GM18498 (cell line): ENCODE measurements at regions not wholly inside any gene's neighbourhood (a gene's known extent, or its start where the extent isn't known, plus 50 kb on each side); places are given as distances from the start of the nearest gene placed in this dataset.
"Not testable (repeated sequence)": the region's sequence is repeated elsewhere in the genome, so short reads cannot be mapped to it uniquely, and the experiment has no call there.

Experiments
- ATAC-seq: cut with Tn5 transposase; IDR thresholded peaks from one replicate; pipeline ENCODE4 v1.9.1; 2021; ENCODE audit warnings: mild to moderate bottlenecking, moderate library complexity; ENCODE audit not compliant: unreplicated experiment

DNA sequence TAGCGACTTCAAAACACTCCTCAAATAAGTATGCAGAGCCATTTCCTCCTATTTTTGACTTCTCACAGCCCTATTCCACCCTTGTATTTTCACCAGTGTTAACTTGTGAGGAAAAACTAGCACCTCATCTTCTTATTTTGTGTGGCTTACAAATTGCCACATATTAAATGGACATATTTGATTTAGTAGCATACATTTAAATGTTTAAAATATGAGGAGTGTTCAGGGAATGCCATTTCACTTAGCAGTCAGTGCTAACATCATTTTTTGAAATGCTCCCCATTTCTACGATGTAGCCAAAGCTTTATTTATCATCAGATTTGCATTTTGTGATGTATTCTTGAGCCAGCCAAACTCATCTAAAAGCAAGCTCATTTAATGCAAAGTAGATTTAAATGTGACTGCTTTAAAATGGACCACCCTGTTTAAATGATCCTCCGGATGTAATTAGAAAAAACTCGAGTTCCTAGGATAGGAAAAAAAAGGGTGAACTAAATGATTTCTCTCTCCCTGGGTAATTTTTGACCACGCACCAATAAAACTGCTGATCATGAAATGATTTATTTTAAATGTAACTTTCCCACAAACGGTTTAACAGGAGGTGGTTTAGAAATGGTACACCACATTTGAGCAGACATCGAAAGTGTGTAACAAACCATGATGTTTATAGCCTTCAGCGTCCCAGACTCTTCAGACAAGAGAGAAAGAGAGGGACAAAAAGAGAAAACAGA is 172.6 kb downstream of the CD83 start:
- ATAC-seq, result no peak

DNA sequence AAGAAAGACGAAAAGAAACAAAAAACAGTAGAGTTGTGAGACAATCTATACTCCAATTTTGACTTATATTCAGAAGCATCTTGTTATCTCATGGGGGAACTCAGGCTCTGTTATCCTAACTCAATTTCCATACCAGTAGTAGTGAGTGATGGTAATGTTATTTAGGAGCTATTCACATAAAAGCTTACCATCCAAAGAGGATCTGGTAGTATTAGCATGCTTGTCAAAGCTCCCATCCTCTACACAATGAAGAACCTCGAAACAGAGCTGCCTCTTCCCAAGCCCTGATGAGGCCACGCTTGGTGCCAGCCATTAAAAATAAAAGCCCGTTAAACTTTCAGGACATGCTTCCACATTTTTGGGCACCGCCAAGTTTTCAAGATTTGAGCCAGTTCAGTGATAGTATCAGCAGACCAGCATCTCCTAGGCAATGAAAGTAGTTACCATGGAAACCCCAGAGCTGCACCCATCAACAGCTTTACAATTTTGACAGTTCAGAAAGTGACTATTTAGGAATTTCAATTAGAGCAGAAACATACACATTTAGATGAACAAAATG is 173.3 kb downstream of the CD83 start:
- ATAC-seq, result no peak

DNA sequence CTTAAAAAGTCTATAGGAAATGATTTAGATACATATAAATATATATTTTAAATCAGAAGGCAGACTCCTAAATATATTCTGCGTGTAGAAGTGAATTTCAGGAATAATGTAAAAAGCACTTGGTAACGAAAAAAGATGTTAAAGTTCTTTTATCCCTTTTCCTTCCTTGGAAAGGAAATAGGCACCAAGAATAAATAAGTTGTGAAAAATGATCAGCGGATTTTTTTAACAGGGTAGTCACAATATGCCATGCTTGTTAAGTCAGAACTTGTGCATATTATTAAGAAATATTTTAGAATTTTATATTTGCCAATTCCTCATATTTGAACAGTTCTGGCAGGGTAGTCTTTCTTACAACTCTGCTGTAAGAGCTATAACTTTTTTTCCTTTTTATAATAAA is 173.8 kb downstream of the CD83 start:
- ATAC-seq, result no peak

DNA sequence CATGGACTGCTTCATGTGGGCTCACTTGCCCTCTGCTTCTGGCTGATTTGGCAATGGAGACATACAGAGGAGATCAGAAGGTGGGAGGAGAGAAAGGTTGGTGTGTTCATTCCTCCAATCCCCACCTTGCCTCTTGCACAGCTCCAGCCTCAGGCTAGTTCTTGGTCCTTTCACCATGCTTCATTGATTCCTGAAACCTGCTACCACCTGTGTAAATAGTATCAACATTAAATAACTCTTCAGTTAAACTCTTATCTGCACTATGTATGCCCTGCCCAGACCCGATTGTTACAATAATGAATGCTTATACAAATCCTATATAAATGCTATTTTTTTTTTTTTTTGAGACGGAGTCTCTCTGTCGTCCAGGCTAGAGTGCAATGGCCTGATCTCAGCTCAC is 174.5 kb downstream of the CD83 start:
- no peak for ATAC-seq

DNA sequence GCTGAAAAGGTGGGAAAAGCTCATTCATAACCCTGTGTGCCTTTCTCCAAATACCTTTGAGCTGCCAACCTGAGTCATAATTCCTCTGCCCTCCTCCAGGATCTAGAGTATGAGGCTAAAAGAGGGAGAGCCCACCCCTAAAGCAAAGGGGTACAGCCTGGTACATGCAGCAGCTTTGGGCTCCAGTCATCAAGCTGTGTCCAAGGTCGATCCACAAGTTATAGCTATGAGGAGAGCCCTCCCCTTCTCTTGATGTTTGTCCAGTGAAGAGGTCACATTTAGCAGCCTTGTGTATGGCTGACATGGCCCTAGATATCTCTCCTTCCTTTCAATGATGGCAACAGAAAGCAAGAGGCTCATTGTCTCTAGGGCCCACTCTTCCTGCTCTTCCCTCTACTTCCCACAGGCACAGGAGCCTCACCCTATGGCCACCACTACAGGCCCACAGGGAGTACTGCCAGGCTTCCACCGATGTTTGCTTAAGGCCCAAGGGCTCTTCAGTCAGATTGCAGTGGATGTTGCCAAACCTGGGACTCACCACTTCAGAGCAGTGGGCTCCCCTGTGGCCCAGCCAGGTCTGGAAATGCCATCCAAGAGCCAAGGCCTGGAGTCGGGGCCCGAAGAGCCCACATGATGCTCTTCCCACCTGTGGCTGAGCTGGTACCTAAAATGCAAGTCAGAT is 176.8 kb downstream of the CD83 start:
- ATAC-seq, result no peak

- ATAC-seq, result not testable (repeated sequence)
Measured at GRCh38 chr6:14296698-14297097, 179.1 kb downstream of the CD83 start.

DNA sequence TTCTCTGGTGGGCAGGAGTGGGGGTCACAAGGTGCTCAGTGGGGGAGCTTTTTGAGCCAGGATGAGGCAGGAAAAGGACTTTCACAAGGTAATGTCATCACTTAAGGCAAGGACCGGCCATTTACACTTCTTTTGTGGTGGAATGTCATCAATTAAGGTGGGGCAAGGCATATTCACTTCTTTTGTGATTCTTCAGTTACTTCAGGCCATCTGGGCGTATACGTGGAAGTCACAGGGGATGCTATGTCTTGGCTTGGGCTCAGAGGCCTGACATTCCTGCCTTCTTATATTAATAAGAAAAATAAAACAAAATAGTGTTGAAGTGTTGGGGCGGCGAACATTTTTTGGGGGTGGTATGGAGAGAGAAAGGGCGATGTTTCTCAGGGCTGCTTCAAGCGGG is 179.5 kb downstream of the CD83 start:
- not testable (repeated sequence) for ATAC-seq

GRCh38 chr6:14300189-14300588 is 182.6 kb downstream of the CD83 start:
- not testable (repeated sequence) for ATAC-seq

DNA sequence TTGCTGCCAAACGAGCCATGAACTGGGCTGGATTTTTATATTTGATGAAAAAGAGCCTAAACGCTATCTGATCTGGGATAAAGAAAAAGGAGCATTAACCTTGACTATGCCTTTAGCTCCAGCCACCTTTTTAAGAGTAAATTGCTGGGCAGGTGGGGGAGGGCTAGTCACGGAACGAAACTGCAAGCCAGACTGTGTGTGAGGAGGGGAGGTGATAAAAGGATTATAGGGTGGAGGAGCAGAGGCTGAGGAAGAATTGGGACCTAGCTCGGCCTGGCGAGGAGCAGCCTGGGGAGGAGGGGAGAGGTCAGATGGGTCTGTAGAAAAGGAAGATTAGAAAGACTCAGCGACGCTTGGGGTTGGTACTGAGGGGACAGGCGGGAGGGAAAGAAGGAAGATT is 183.1 kb downstream of the CD83 start:
- not testable (repeated sequence) for ATAC-seq

GRCh38 chr6:14301477-14301876 is 183.9 kb downstream of the CD83 start:
- ATAC-seq, result not testable (repeated sequence)

GRCh38 chr6:14305131-14305530 is 187.6 kb downstream of the CD83 start:
- no peak for ATAC-seq

DNA sequence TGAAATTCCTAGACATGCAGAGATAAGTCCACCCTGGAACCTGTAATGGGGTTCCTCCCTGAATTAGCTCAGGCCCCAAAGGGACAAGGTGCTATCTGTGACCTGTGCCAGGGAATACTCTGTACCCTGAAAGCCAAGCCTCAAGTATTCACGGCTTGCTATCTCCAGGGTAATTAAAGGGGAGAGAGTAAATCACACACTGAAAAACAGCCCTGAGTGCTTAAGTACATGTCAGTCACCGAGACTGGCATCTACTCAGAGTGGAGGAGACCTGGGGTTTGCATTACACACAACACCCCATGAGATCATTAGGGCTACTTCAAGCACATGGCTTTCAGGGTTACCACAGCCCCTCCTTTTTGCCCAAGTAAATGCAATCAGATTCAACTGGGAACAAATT is 188.1 kb downstream of the CD83 start:
- no peak for ATAC-seq

DNA sequence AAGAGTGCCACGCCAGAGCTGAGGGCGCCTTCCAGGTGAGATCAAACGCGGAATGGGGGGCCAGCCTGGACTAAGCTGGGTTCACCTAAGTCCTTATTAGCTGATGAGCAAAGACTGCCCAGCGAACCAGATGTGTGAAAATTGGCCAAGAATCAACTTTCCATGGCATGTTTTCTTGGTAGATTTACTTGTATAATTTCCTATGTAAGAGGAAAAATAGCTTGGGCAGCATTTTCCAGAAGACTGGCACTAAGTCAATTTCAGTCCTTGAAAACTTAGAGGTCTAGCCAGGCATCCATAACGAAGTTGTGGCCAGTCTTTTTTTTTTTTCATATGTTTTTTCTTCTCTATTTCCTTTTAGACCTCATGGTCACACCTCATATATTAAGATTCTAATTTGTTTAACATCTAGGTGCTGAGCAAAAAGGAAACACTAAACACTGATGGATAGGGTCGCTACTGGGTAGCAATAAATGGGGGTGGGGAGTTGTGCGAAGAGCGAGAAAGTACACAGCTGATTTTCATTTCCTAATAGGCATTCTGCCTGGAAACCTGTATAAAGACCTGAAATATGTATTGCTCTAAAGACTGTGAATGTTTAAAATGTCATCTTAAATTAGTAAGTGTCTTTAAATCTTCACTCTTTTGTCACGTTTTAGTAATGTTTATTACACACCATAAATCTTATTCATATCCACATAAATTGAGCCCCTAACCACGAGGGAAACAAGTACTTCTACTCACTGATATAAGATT is 188.8 kb downstream of the CD83 start:
- ATAC-seq, result no peak

GRCh38 chr6:14309516-14309915 is 191.9 kb downstream of the CD83 start:
- ATAC-seq, result no peak

- ATAC-seq, result no peak
Measured at GRCh38 chr6:14309951-14310445, 192.4 kb downstream of the CD83 start.

- ATAC-seq, result no peak
Measured at GRCh38 chr6:14310960-14311359, 193.4 kb downstream of the CD83 start.

- ATAC-seq, result peak; percentile 61
Measured at GRCh38 chr6:14312587-14312986, 195.0 kb downstream of the CD83 start.

DNA sequence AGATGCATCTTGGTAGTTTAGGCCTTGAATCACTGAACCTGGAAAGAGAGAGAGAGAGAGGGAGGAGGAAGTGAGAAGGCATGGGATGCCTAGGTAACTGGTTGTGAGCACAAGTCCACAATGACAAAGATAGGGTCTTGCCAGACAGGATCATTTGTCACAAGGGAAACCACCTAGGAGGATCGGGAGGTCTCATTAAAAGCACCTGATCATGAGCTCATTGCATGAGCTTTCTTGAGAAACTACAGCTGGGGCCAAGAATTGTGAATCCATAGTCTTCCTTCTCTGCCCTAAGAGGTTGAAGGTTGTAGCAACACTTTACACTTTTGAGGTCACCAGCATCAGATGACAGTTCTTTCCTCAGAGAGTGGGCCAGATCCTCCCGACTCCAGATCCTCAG is 195.7 kb downstream of the CD83 start:
- ATAC-seq, result peak; percentile 45

GRCh38 chr6:14315353-14315752 is 197.8 kb downstream of the CD83 start:
- ATAC-seq, result no peak

- no peak for ATAC-seq
Measured at GRCh38 chr6:14316651-14317386, 199.2 kb downstream of the CD83 start.
